ENCODE measurements at regions not wholly inside any gene's neighbourhood (a gene's known extent, or its start where the extent isn't known, plus 50 kb on each side); places are given as distances from the start of the nearest gene placed in this dataset.

GRCh38 chr1:56105397-56105796 lies 474.0 kb downstream of the PLPP3 start (continued):
- TF ChIP-seq, protein P1, sequence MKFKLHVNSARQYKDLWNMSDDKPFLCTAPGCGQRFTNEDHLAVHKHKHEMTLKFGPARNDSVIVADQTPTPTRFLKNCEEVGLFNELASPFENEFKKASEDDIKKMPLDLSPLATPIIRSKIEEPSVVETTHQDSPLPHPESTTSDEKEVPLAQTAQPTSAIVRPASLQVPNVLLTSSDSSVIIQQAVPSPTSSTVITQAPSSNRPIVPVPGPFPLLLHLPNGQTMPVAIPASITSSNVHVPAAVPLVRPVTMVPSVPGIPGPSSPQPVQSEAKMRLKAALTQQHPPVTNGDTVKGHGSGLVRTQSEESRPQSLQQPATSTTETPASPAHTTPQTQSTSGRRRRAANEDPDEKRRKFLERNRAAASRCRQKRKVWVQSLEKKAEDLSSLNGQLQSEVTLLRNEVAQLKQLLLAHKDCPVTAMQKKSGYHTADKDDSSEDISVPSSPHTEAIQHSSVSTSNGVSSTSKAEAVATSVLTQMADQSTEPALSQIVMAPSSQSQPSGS (CRISPR knock-in tag; IDR thresholded peaks at IDR 0.05; ENCODE audit: borderline replicate concordance, low read depth) = no peak
- no peak for TF ChIP-seq ZNF317 (CRISPR knock-in tag; IDR thresholded peaks at IDR 0.05; ENCODE audit: borderline replicate concordance, low read depth)
- no peak for TF ChIP-seq GRHL2 (CRISPR knock-in tag; IDR thresholded peaks at IDR 0.05; ENCODE audit: insufficient replicate concordance, severe bottlenecking)
- no peak for TF ChIP-seq NR3C1 (CRISPR knock-in tag; conservative IDR thresholded peaks at IDR 0.05; ENCODE audit: low read depth)
- TF ChIP-seq, protein P2, sequence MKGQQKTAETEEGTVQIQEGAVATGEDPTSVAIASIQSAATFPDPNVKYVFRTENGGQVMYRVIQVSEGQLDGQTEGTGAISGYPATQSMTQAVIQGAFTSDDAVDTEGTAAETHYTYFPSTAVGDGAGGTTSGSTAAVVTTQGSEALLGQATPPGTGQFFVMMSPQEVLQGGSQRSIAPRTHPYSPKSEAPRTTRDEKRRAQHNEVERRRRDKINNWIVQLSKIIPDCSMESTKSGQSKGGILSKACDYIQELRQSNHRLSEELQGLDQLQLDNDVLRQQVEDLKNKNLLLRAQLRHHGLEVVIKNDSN (CRISPR knock-in tag; IDR thresholded peaks at IDR 0.05) = no peak
- TF ChIP-seq ZBTB21 (CRISPR knock-in tag; IDR thresholded peaks at IDR 0.05; ENCODE audit: borderline replicate concordance) = no peak
- no peak for TF ChIP-seq MXD4 (CRISPR knock-in tag; IDR thresholded peaks at IDR 0.05; ENCODE audit: borderline replicate concordance)
- TF ChIP-seq PREB (CRISPR knock-in tag; IDR thresholded peaks at IDR 0.05; ENCODE audit: borderline replicate concordance) = no peak
- TF ChIP-seq ARID4B (CRISPR knock-in tag; IDR thresholded peaks at IDR 0.05; ENCODE audit: borderline replicate concordance) = no peak

DNA sequence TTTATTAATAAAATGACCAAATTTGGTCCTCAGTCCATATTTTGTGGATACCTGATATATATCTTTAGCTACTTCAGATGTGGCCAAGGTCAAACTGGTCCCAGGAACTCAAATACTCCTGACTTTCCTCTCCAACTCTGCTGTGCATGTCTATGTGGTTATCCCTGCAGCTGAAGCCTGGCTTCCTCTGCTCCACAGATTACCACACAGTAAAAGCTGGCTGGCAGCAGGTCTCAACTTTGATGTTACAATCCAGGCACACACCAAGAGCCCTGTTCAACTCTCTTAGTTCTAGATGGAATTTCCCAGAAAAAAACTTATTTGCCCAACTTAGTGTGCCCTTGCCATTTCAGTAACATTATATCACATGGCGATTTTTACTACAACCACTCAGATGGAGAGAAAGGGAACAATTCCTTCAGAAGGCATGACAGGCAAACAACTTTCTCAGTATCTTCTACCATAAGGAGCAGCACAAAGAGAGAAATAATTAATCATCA lies 479.5 kb downstream of the PLPP3 start:
- POLR2A ChIA-PET = no interaction called here
- DNase-seq (ENCODE audit: low spot score) (no peak), ATAC-seq (no peak)
- H3K9me3 Mint-ChIP-seq = peaks cover 21% of the 10 kb centered on the region
- CTCF ChIA-PET = no interaction called here
- H3K4me3 Mint-ChIP-seq = no peak overlapping the region
- H3K27ac Mint-ChIP-seq = no peak overlapping the region
- no peaks in the 10 kb centered on the region for H3K4me1 Mint-ChIP-seq
- peaks cover 9% of the 10 kb centered on the region for H3K36me3 Mint-ChIP-seq
- no peaks in the 10 kb centered on the region for H3K27me3 Mint-ChIP-seq (ENCODE audit: low read depth)
- no peak for TF ChIP-seq PREB (CRISPR knock-in tag; IDR thresholded peaks at IDR 0.05; ENCODE audit: borderline replicate concordance)
- TF ChIP-seq FOXJ3 (CRISPR knock-in tag; IDR thresholded peaks at IDR 0.05; ENCODE audit: borderline replicate concordance) = no peak
- TF ChIP-seq ARID4B (CRISPR knock-in tag; IDR thresholded peaks at IDR 0.05; ENCODE audit: borderline replicate concordance) = no peak
- TF ChIP-seq MLX (CRISPR knock-in tag; IDR thresholded peaks at IDR 0.05) = no peak
- TF ChIP-seq NFATC4 (CRISPR knock-in tag; IDR thresholded peaks at IDR 0.05) = no peak
- TF ChIP-seq SMAD3 (CRISPR knock-in tag; IDR thresholded peaks at IDR 0.05; ENCODE audit: borderline replicate concordance) = no peak
- TF ChIP-seq CREM (CRISPR knock-in tag; IDR thresholded peaks at IDR 0.05) = no peak
- TF ChIP-seq SMAD4 (CRISPR knock-in tag; IDR thresholded peaks at IDR 0.05) = no peak
- TF ChIP-seq ZMAT4 (CRISPR knock-in tag; IDR thresholded peaks at IDR 0.05) = no peak
- TF ChIP-seq, protein P3, sequence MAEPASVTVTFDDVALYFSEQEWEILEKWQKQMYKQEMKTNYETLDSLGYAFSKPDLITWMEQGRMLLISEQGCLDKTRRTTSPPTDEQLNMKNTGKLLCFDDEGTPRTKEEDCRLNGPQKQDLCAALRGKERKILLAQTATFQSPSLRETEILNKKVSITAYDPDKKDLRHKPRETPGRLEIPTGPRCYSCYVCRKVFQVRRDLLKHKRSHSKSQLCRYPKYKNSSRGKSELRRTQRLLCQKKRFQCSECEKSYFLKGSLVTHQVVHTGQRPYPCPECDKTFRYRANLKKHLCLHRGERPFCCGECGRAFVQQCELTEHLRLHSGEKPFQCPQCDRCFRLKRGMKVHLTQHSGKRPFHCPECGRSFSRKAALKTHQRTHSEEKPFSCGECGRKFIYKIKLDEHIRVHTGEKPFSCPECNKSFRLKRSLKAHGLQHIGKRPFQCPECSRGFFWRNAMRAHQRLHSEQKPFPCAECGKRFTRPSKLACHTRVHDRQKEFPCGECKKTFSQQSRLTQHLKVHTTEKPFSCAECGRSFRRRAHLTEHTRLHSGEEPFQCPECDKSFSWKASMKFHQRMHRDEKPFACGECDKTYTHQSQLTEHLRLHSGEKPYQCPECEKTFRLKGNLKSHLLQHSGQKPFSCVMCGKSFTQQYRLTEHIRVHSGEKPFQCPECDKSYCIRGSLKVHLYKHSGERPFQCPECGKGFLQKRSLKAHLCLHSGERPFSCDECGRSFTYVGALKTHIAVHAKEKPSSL (CRISPR knock-in tag; conservative IDR thresholded peaks at IDR 0.05) = no peak
